ENCODE measurements at regions not wholly inside any gene's neighbourhood (a gene's known extent, or its start where the extent isn't known, plus 50 kb on each side); places are given as distances from the start of the nearest gene placed in this dataset.

GRCh38 chr5:72692651-72693442 is 123.6 kb upstream of the TNPO1 start:
- Mint-ChIP-seq H3K27ac (no peak overlapping the region), H3K4me3 (no peak overlapping the region), H3K9me3 (peaks cover 0 to 1% (median 0%) of the 10 kb centered on the region in 7 donors), H3K36me3 (no peaks in the 10 kb centered on the region), H3K27me3 (peaks cover 4% of the 10 kb centered on the region), H3K4me1 (no peaks in the 10 kb centered on the region)
- no peaks in the 10 kb centered on the region for H3K4me1 ChIP-seq (ENCODE audit: control insufficient read depth, insufficient read depth, low read length, poor library complexity, severe bottlenecking)
- no peak for ATAC-seq (ENCODE audit: low read depth in 2 of 2)
- no peaks in the 10 kb centered on the region for H3K9me3 ChIP-seq (ENCODE audit: control insufficient read depth in 2 of 2, low read length in 2 of 2)
- no peaks in the 10 kb centered on the region for H3K36me3 ChIP-seq (ENCODE audit: control insufficient read depth, insufficient read depth, low read length)
- peaks cover 2% of the 10 kb centered on the region for H3K27me3 ChIP-seq (ENCODE audit: control insufficient read depth, insufficient read depth, low read length)
- H3K4me3 ChIP-seq (ENCODE audit: low read depth, low read length): no peak overlapping the region
- H3K27ac ChIP-seq (ENCODE audit: insufficient read depth, low read length, poor library complexity, severe bottlenecking): no peak overlapping the region
- DNase-seq: no peak

- no peaks in the 10 kb centered on the region for H3K4me1 ChIP-seq (ENCODE audit: control insufficient read depth, insufficient read depth, low read length, poor library complexity, severe bottlenecking)
- H3K36me3 Mint-ChIP-seq: no peaks in the 10 kb centered on the region
- no peak for DNase-seq
- H3K36me3 ChIP-seq (ENCODE audit: control insufficient read depth, insufficient read depth, low read length): no peaks in the 10 kb centered on the region
- no peak overlapping the region for H3K27ac ChIP-seq (ENCODE audit: insufficient read depth, low read length, poor library complexity, severe bottlenecking)
- no peak overlapping the region for H3K4me3 ChIP-seq (ENCODE audit: low read depth, low read length)
- H3K4me1 Mint-ChIP-seq: no peaks in the 10 kb centered on the region
- H3K9me3 ChIP-seq (ENCODE audit: control insufficient read depth in 2 of 2, low read length in 2 of 2): no peaks in the 10 kb centered on the region
- peaks cover 0 to 1% (median 0%) of the 10 kb centered on the region in 7 donors for H3K9me3 Mint-ChIP-seq
- no peak overlapping the region for H3K27ac Mint-ChIP-seq
- H3K4me3 Mint-ChIP-seq: no peak overlapping the region
- H3K27me3 Mint-ChIP-seq: peaks cover 8% of the 10 kb centered on the region
- no peak for ATAC-seq (ENCODE audit: low read depth in 2 of 2)
- H3K27me3 ChIP-seq (ENCODE audit: control insufficient read depth, insufficient read depth, low read length): peaks cover 2% of the 10 kb centered on the region
These were observed 124.2 kb upstream of the TNPO1 start for GRCh38 chr5:72692231-72692637.

GRCh38 chr5:72691751-72692150 is 124.7 kb upstream of the TNPO1 start:
- Histone ChIP-seq H3K9me3 (ENCODE audit: control insufficient read depth in 2 of 2, low read length in 2 of 2) (no peaks in the 10 kb centered on the region), H3K36me3 (ENCODE audit: control insufficient read depth, insufficient read depth, low read length) (no peaks in the 10 kb centered on the region), H3K4me3 (ENCODE audit: low read depth, low read length) (no peak overlapping the region), H3K4me1 (ENCODE audit: control insufficient read depth, insufficient read depth, low read length, poor library complexity, severe bottlenecking) (no peaks in the 10 kb centered on the region), H3K27ac (ENCODE audit: insufficient read depth, low read length, poor library complexity, severe bottlenecking) (no peak overlapping the region), H3K27me3 (ENCODE audit: control insufficient read depth, insufficient read depth, low read length) (peaks cover 2% of the 10 kb centered on the region)
- DNase-seq: no peak
- Mint-ChIP-seq H3K27ac (no peak overlapping the region), H3K4me3 (no peak overlapping the region), H3K36me3 (no peaks in the 10 kb centered on the region), H3K4me1 (no peaks in the 10 kb centered on the region), H3K27me3 (peaks cover 8% of the 10 kb centered on the region), H3K9me3 (peaks cover 0 to 1% (median 0%) of the 10 kb centered on the region in 7 donors)
- no peak for ATAC-seq (ENCODE audit: low read depth in 2 of 2)

- Mint-ChIP-seq H3K27me3 (peaks cover 4% of the 10 kb centered on the region), H3K27ac (no peak overlapping the region), H3K4me1 (no peaks in the 10 kb centered on the region), H3K36me3 (no peaks in the 10 kb centered on the region), H3K4me3 (no peak overlapping the region), H3K9me3 (no peaks in the 10 kb centered on the region)
- Histone ChIP-seq H3K27ac (ENCODE audit: insufficient read depth, low read length, poor library complexity, severe bottlenecking) (no peak overlapping the region), H3K4me3 (ENCODE audit: low read depth, low read length) (no peak overlapping the region), H3K9me3 (ENCODE audit: control insufficient read depth in 2 of 2, low read length in 2 of 2) (no peaks in the 10 kb centered on the region), H3K4me1 (ENCODE audit: control insufficient read depth, insufficient read depth, low read length, poor library complexity, severe bottlenecking) (no peaks in the 10 kb centered on the region), H3K27me3 (ENCODE audit: control insufficient read depth, insufficient read depth, low read length) (peaks cover 2% of the 10 kb centered on the region), H3K36me3 (ENCODE audit: control insufficient read depth, insufficient read depth, low read length) (no peaks in the 10 kb centered on the region)
- no peak for DNase-seq
- ATAC-seq (ENCODE audit: low read depth in 2 of 2): no peak
These were observed 127.5 kb upstream of the TNPO1 start for GRCh38 chr5:72688916-72689315.

GRCh38 chr5:72687288-72687687 is 129.2 kb upstream of the TNPO1 start:
- peaks cover 0 to 4% (median 0%) of the 10 kb centered on the region in 7 donors for H3K9me3 Mint-ChIP-seq
- no peaks in the 10 kb centered on the region for H3K36me3 Mint-ChIP-seq
- peaks cover 4% of the 10 kb centered on the region for H3K27me3 Mint-ChIP-seq
- DNase-seq: no peak
- Histone ChIP-seq H3K27ac (ENCODE audit: insufficient read depth, low read length, poor library complexity, severe bottlenecking) (no peak overlapping the region), H3K4me3 (ENCODE audit: low read depth, low read length) (no peak overlapping the region), H3K27me3 (ENCODE audit: control insufficient read depth, insufficient read depth, low read length) (peaks cover 1% of the 10 kb centered on the region), H3K36me3 (ENCODE audit: control insufficient read depth, insufficient read depth, low read length) (no peaks in the 10 kb centered on the region), H3K9me3 (ENCODE audit: control insufficient read depth in 2 of 2, low read length in 2 of 2) (no peaks in the 10 kb centered on the region), H3K4me1 (ENCODE audit: control insufficient read depth, insufficient read depth, low read length, poor library complexity, severe bottlenecking) (no peaks in the 10 kb centered on the region)
- no peak overlapping the region for H3K27ac Mint-ChIP-seq
- ATAC-seq (ENCODE audit: low read depth in 2 of 2): no peak
- H3K4me3 Mint-ChIP-seq: no peak overlapping the region
- H3K4me1 Mint-ChIP-seq: no peaks in the 10 kb centered on the region

GRCh38 chr5:72682561-72682960 is 133.9 kb upstream of the TNPO1 start:
- H3K9me3 ChIP-seq (ENCODE audit: control insufficient read depth in 2 of 2, low read length in 2 of 2): no peaks in the 10 kb centered on the region

GRCh38 chr5:72681781-72682180 is 134.7 kb upstream of the TNPO1 start:
- no peak for DNase-seq
- H3K27me3 ChIP-seq (ENCODE audit: control insufficient read depth, insufficient read depth, low read length): peaks cover 2% of the 10 kb centered on the region
- Mint-ChIP-seq H3K9me3 (peaks cover 0 to 14% (median 2%) of the 10 kb centered on the region in 7 donors), H3K36me3 (no peaks in the 10 kb centered on the region), H3K4me1 (no peaks in the 10 kb centered on the region), H3K27me3 (peaks cover 4% of the 10 kb centered on the region), H3K4me3 (no peak overlapping the region), H3K27ac (no peak overlapping the region)
- no peak for ATAC-seq (ENCODE audit: low read depth in 2 of 2)
- no peaks in the 10 kb centered on the region for H3K4me1 ChIP-seq (ENCODE audit: control insufficient read depth, insufficient read depth, low read length, poor library complexity, severe bottlenecking)
- H3K27ac ChIP-seq (ENCODE audit: insufficient read depth, low read length, poor library complexity, severe bottlenecking): no peak overlapping the region
- H3K36me3 ChIP-seq (ENCODE audit: control insufficient read depth, insufficient read depth, low read length): no peaks in the 10 kb centered on the region
- no peak overlapping the region for H3K4me3 ChIP-seq (ENCODE audit: low read depth, low read length)
- no peaks in the 10 kb centered on the region for H3K9me3 ChIP-seq (ENCODE audit: control insufficient read depth in 2 of 2, low read length in 2 of 2)

More at GRCh38 chr5:72682561-72682960, 133.9 kb upstream of the TNPO1 start:
- H3K36me3 ChIP-seq (ENCODE audit: control insufficient read depth, insufficient read depth, low read length): no peaks in the 10 kb centered on the region
- H3K27ac ChIP-seq (ENCODE audit: insufficient read depth, low read length, poor library complexity, severe bottlenecking): no peak overlapping the region
- Mint-ChIP-seq H3K4me1 (no peaks in the 10 kb centered on the region), H3K27me3 (peaks cover 5% of the 10 kb centered on the region), H3K4me3 (no peak overlapping the region), H3K27ac (no peak overlapping the region), H3K9me3 (peaks cover 0 to 11% (median 2%) of the 10 kb centered on the region in 7 donors), H3K36me3 (no peaks in the 10 kb centered on the region)
- no peak overlapping the region for H3K4me3 ChIP-seq (ENCODE audit: low read depth, low read length)
- H3K27me3 ChIP-seq (ENCODE audit: control insufficient read depth, insufficient read depth, low read length): peaks cover 2% of the 10 kb centered on the region
- H3K4me1 ChIP-seq (ENCODE audit: control insufficient read depth, insufficient read depth, low read length, poor library complexity, severe bottlenecking): no peaks in the 10 kb centered on the region
- ATAC-seq (ENCODE audit: low read depth in 2 of 2) (no peak), DNase-seq (no peak)

- H3K4me3 ChIP-seq (ENCODE audit: low read depth, low read length): no peak overlapping the region
- no peaks in the 10 kb centered on the region for H3K4me1 Mint-ChIP-seq
- DNase-seq: no peak
- no peaks in the 10 kb centered on the region for H3K9me3 ChIP-seq (ENCODE audit: control insufficient read depth in 2 of 2, low read length in 2 of 2)
- ATAC-seq (ENCODE audit: low read depth in 2 of 2): no peak
- H3K9me3 Mint-ChIP-seq: peaks cover 0 to 12% (median 6%) of the 10 kb centered on the region in 7 donors
- peaks cover 2% of the 10 kb centered on the region for H3K27me3 ChIP-seq (ENCODE audit: control insufficient read depth, insufficient read depth, low read length)
- H3K36me3 ChIP-seq (ENCODE audit: control insufficient read depth, insufficient read depth, low read length): no peaks in the 10 kb centered on the region
- H3K36me3 Mint-ChIP-seq: no peaks in the 10 kb centered on the region
- H3K27ac ChIP-seq (ENCODE audit: insufficient read depth, low read length, poor library complexity, severe bottlenecking): no peak overlapping the region
- H3K27ac Mint-ChIP-seq: no peak overlapping the region
- H3K4me3 Mint-ChIP-seq: no peak overlapping the region
- peaks cover 4% of the 10 kb centered on the region for H3K27me3 Mint-ChIP-seq
- H3K4me1 ChIP-seq (ENCODE audit: control insufficient read depth, insufficient read depth, low read length, poor library complexity, severe bottlenecking): no peaks in the 10 kb centered on the region
These were observed 139.0 kb upstream of the TNPO1 start for GRCh38 chr5:72677447-72677846.
